Nephron progenitor cell (in vitro differentiated cells): ENCODE measurements at regions not wholly inside any gene's neighbourhood (a gene's known extent, or its start where the extent isn't known, plus 50 kb on each side); places are given as distances from the start of the nearest gene placed in this dataset.

Source experiments
- DNase-seq: peaks from one replicate; pipeline ENCODE4 v3.0.0; 2021
- H3K27ac Mint-ChIP-seq: 2 replicates; pipeline ENCODE4 v1.8.0; 2021; ENCODE audit warnings: mild to moderate bottlenecking, moderate library complexity, mixed read lengths
- H3K27me3 Mint-ChIP-seq: 2 replicates; pipeline ENCODE4 v1.8.0; 2021; ENCODE audit warnings: mild to moderate bottlenecking, low read depth, mixed read lengths; ENCODE audit not compliant: poor library complexity
- H3K36me3 Mint-ChIP-seq: 2 replicates; pipeline ENCODE4 v1.8.0; 2021; ENCODE audit warnings: low read depth, mixed read lengths
- H3K4me1 Mint-ChIP-seq: 2 replicates; pipeline ENCODE4 v1.8.0; 2021; ENCODE audit warnings: mixed read lengths
- H3K4me3 Mint-ChIP-seq: 2 replicates; pipeline ENCODE4 v1.8.0; 2021; ENCODE audit warnings: mild to moderate bottlenecking, moderate library complexity, mixed read lengths
- H3K9me3 Mint-ChIP-seq: 2 replicates; pipeline ENCODE4 v1.8.0; 2021; ENCODE audit warnings: mild to moderate bottlenecking, moderate library complexity, mixed read lengths
- CTCF ChIP-seq: fragments of 200-600 bp; sonication (generic); IDR thresholded peaks from 2 replicates; pipeline ENCODE4 v1.5.0; 2021; ENCODE audit warnings: antibody characterized with exemption

GRCh38 chr4:131613086-131613823, 1535.8 kb upstream of the PCDH10 start:
- no peaks in the 10 kb centered on the region for H3K9me3 Mint-ChIP-seq
- no peaks in the 10 kb centered on the region for H3K4me1 Mint-ChIP-seq
- H3K27me3 Mint-ChIP-seq, result peaks cover 3% of the 10 kb centered on the region
- H3K4me3 Mint-ChIP-seq, result no peak overlapping the region
- H3K36me3 Mint-ChIP-seq, result no peaks in the 10 kb centered on the region
- DNase-seq, result no peak
- no peak for TF ChIP-seq CTCF
- no peak overlapping the region for H3K27ac Mint-ChIP-seq

DNA sequence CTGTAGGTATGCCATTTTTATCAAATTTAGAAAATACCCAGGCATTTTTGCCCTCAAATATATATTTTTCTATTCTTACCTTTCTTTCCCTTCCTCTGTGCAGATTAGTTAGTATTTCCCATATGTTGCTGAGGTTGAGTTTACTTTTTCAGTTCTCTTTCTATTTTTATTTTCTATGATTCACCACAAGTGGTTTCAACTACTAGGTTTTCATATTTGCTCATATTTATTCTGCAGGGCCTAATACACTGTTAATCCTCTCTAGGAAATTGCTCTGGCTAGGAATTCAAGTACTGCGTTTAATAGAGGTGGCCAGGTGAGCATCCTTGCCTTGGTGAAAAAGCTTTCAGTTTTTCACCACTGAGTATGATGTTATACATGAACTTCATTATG, 1535.3 kb upstream of the PCDH10 start:
- TF ChIP-seq CTCF, result no peak
- peaks cover 3% of the 10 kb centered on the region for H3K27me3 Mint-ChIP-seq
- H3K27ac Mint-ChIP-seq, result no peak overlapping the region
- H3K4me1 Mint-ChIP-seq, result no peaks in the 10 kb centered on the region
- DNase-seq, result no peak
- H3K36me3 Mint-ChIP-seq, result no peaks in the 10 kb centered on the region
- H3K9me3 Mint-ChIP-seq, result no peaks in the 10 kb centered on the region
- no peak overlapping the region for H3K4me3 Mint-ChIP-seq

DNA sequence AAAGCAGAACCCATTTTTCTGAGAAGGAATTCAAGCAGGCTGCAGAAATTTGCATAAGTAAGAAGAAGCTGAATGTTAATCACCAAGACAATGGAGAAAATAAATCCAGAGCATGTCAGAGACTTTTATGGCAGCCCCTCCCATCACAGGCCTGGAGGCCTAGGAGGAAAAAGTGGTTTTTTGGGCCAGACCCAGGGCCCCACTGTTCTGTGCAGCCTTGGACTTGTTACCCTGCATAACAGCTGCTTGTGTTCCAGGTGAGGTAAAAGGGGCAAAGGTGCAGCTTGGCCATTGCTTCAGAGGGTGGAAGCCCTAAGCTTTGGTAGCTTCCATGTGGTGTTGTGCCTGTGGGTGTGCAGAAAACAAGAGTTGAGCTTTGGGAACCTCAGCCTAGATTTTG, 1516.2 kb upstream of the PCDH10 start:
- peaks cover 37% of the 10 kb centered on the region for H3K9me3 Mint-ChIP-seq
- H3K27ac Mint-ChIP-seq, result no peak overlapping the region
- DNase-seq, result no peak
- no peaks in the 10 kb centered on the region for H3K36me3 Mint-ChIP-seq
- no peak overlapping the region for H3K4me3 Mint-ChIP-seq
- peaks cover 3% of the 10 kb centered on the region for H3K27me3 Mint-ChIP-seq
- no peak for TF ChIP-seq CTCF
- no peaks in the 10 kb centered on the region for H3K4me1 Mint-ChIP-seq

GRCh38 chr4:131635191-131635590, 1513.9 kb upstream of the PCDH10 start:
- Mint-ChIP-seq H3K27ac (no peak overlapping the region), H3K36me3 (no peaks in the 10 kb centered on the region), H3K9me3 (peaks cover 47% of the 10 kb centered on the region), H3K4me3 (no peak overlapping the region), H3K27me3 (peaks cover 3% of the 10 kb centered on the region), H3K4me1 (no peaks in the 10 kb centered on the region)
- DNase-seq, result no peak
- no peak for TF ChIP-seq CTCF

DNA sequence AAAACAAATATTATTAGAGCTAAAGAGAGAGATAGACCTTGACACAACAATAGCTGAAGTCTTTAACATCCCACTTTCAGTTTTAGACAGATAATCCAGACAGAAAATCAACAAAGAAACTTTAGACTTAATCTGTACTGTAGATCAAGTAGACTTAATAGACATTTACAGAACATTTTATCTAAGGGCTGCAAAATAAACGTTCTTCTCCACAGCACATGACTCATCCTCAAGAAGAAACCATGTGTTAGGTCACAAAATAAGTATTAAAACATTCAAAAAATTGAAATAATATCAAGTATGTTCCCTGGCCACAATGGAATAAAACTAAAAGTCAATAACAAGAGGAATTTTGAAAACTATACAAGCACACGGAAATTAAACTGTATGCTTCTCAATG, 1510.3 kb upstream of the PCDH10 start:
- Mint-ChIP-seq H3K4me1 (no peaks in the 10 kb centered on the region), H3K9me3 (peaks cover 40% of the 10 kb centered on the region), H3K27ac (no peak overlapping the region), H3K4me3 (no peak overlapping the region), H3K27me3 (peaks cover 3% of the 10 kb centered on the region), H3K36me3 (no peaks in the 10 kb centered on the region)
- DNase-seq, result no peak
- no peak for TF ChIP-seq CTCF

DNA sequence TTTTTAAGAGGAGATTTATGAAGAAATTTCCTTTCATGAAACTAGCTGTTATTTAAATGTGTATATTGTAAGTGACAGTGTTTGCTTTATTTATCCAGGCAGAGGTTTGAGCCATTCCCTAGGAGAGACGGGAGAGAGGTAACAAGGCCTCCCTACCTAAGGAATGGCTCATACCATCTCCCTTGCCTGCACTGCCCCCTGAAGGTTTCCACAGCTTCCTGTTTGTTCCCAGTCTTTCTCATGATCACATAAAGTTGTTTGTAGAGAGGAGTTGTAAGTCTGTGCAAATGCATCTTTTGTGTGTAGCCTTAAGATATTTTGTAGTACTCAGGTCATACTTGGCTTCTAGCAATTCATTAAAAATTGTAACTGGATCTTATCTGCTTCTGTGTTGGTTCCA, 1504.5 kb upstream of the PCDH10 start:
- peak; percentile 51 for TF ChIP-seq CTCF
- peak; percentile 21 for DNase-seq
- no peak overlapping the region for H3K4me3 Mint-ChIP-seq
- peaks cover 18% of the 10 kb centered on the region for H3K9me3 Mint-ChIP-seq
- no peaks in the 10 kb centered on the region for H3K27me3 Mint-ChIP-seq
- H3K36me3 Mint-ChIP-seq, result no peaks in the 10 kb centered on the region
- H3K27ac Mint-ChIP-seq, result no peak overlapping the region
- no peaks in the 10 kb centered on the region for H3K4me1 Mint-ChIP-seq
